HG02588 (cell line): ENCODE measurements at regions not wholly inside any gene's neighbourhood (a gene's known extent, or its start where the extent isn't known, plus 50 kb on each side); places are given as distances from the start of the nearest gene placed in this dataset.
"Not testable (repeated sequence)": the region's sequence is repeated elsewhere in the genome, so short reads cannot be mapped to it uniquely, and the experiment has no call there.

Source experiments
- ATAC-seq: cut with Tn5 transposase; IDR thresholded peaks from one replicate; pipeline ENCODE4 v1.9.1; 2021; ENCODE audit warnings: mild to moderate bottlenecking, moderate library complexity; ENCODE audit not compliant: unreplicated experiment

- ATAC-seq: no peak
Measured at GRCh38 chr17:56000411-56000810, 152.9 kb upstream of the ANKFN1 start.

- not testable (repeated sequence) for ATAC-seq
Measured at GRCh38 chr17:56002656-56003055, 150.6 kb upstream of the ANKFN1 start.

GRCh38 chr17:56009795-56010651 lies 143.3 kb upstream of the ANKFN1 start:
- no peak for ATAC-seq

- no peak for ATAC-seq
Measured at GRCh38 chr17:56011406-56012131, 141.7 kb upstream of the ANKFN1 start.

GRCh38 chr17:56018211-56018610 lies 135.1 kb upstream of the ANKFN1 start:
- ATAC-seq: no peak

GRCh38 chr17:56020369-56020768 lies 132.9 kb upstream of the ANKFN1 start:
- peak; percentile 59 for ATAC-seq

GRCh38 chr17:56021681-56022190 lies 131.5 kb upstream of the ANKFN1 start:
- ATAC-seq: no peak

GRCh38 chr17:56023851-56024250 lies 129.4 kb upstream of the ANKFN1 start:
- no peak for ATAC-seq

GRCh38 chr17:56026915-56027314 lies 126.4 kb upstream of the ANKFN1 start:
- ATAC-seq: no peak

GRCh38 chr17:56028837-56029236 lies 124.4 kb upstream of the ANKFN1 start:
- ATAC-seq: no peak

GRCh38 chr17:56030009-56030624 lies 123.2 kb upstream of the ANKFN1 start:
- no peak for ATAC-seq

GRCh38 chr17:56031636-56032035 lies 121.6 kb upstream of the ANKFN1 start:
- ATAC-seq: no peak

GRCh38 chr17:56034197-56034635 lies 119.1 kb upstream of the ANKFN1 start:
- ATAC-seq: no peak

GRCh38 chr17:56038131-56038530 lies 115.1 kb upstream of the ANKFN1 start:
- ATAC-seq: no peak

GRCh38 chr17:56045872-56046271 lies 107.4 kb upstream of the ANKFN1 start:
- ATAC-seq: no peak

- no peak for ATAC-seq
Measured at GRCh38 chr17:56047331-56047730, 105.9 kb upstream of the ANKFN1 start.

- no peak for ATAC-seq
Measured at GRCh38 chr17:56057869-56058268, 95.4 kb upstream of the ANKFN1 start.

- ATAC-seq: no peak
Measured at GRCh38 chr17:56064506-56064905, 88.8 kb upstream of the ANKFN1 start.

GRCh38 chr17:56074361-56074890 lies 78.8 kb upstream of the ANKFN1 start:
- no peak for ATAC-seq

GRCh38 chr17:56076980-56077379 lies 76.3 kb upstream of the ANKFN1 start:
- ATAC-seq: no peak

- no peak for ATAC-seq
Measured at GRCh38 chr17:56083475-56083874, 69.8 kb upstream of the ANKFN1 start.
